GM12864 (cell line): ENCODE measurements at regions not wholly inside any gene's neighbourhood (a gene's known extent, or its start where the extent isn't known, plus 50 kb on each side); places are given as distances from the start of the nearest gene placed in this dataset.

ENCODE experiments used
- DNase-seq: peaks from one replicate; pipeline ENCODE4 v3.0.0-alpha.2; 2011; ENCODE audit warnings: low read depth
- H3K4me3 ChIP-seq: 2 replicates; pipeline ENCODE4 v1.5.1; 2011; ENCODE audit warnings: mild to moderate bottlenecking, low read depth, low read length, control low read depth
- CTCF ChIP-seq: IDR thresholded peaks from 2 replicates; pipeline ENCODE4 v1.5.1; 2011; ENCODE audit warnings: low read depth, mild to moderate bottlenecking, moderate library complexity, low read length, control low read depth, inconsistent platforms; ENCODE audit errors: missing control alignments

- TF ChIP-seq CTCF = no peak
- H3K4me3 ChIP-seq = no peak overlapping the region
- DNase-seq = no peak
Observed at GRCh38 chr16:51665436-51665998, 514.4 kb upstream of the SALL1 start.

DNA sequence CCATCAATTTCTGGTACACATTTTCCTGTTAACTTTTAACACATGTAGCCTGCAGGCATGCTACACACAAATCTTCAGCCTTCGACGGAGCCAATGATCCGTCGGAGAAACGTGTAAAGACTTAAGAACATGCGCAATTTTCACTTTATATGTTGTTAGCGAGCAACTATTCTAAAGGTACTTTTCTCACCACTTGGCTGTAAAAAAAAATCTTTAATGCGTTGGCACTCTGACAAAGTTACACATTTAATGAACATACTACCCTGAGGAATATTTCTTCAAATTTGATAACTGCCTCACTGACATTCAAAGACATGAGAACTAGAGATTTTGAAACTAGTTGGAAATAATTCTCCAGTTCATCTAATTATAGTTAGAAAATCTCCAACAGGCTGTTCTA, 507.5 kb upstream of the SALL1 start:
- no peak overlapping the region for H3K4me3 ChIP-seq
- TF ChIP-seq CTCF = no peak
- no peak for DNase-seq

DNA sequence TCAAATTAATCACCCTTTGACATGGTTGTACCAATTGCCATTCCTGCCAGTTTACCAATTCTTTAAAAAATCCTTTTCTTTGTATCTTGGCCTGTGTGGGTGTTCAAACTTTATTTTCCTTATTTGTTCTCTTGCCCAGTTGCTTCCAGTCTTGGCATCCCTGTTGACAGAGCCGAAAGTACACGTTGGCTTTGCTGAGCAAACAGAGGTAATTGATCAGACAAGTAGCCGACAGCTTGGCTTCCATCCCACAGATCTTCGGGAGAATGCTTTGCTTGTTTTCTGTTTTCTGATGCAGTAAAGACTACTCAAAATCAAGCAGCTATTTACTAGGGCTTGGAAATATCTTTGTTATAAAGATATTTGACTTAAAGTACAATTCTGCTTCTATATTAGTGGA, 506.8 kb upstream of the SALL1 start:
- no peak for DNase-seq
- no peak for TF ChIP-seq CTCF
- H3K4me3 ChIP-seq = no peak overlapping the region

DNA sequence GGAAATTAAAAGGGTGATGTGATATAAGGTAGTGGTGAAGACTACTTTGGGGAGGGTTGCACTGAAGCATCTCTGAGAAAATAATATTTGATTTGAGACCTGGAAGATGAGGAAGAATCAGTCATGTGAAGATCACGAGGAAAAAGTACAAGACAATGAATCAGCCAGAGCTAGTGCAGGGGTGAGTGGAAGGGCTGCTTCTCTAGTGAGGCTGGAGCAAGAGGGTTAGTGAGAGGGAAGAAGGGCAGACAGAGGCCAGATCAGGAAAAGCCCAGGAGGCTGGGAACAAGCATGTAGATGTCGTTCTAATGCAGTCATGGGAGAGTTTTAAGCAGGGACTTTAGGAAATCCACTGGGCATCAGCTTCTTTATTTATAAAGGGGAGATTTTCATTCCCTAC, 504.2 kb upstream of the SALL1 start:
- TF ChIP-seq CTCF = no peak

DNA sequence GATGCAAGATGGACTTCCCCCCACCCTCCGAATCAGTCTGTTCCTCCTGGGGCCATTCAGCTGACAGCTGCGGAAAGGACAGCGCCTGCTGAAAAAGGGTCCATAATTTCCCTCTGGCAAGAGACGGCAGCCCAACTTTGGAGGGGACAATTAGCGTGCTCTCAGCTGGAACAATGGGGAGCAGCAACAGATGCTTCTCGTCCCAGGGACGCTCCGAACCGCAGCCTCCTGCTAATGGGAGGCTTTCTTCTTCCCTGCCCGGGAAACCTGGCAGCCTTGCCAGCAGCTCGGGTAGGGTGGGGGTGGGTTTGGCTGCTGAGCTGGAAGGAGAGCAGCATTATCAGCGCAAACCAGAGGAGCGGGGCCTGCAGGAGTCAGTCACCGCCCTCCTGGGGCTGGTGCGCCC, 500.0 kb upstream of the SALL1 start:
- no peak overlapping the region for H3K4me3 ChIP-seq
- DNase-seq = no peak
- TF ChIP-seq CTCF = no peak

More for the DNA sequence above, 504.2 kb upstream of the SALL1 start:
- DNase-seq = no peak
- H3K4me3 ChIP-seq = no peak overlapping the region

DNA sequence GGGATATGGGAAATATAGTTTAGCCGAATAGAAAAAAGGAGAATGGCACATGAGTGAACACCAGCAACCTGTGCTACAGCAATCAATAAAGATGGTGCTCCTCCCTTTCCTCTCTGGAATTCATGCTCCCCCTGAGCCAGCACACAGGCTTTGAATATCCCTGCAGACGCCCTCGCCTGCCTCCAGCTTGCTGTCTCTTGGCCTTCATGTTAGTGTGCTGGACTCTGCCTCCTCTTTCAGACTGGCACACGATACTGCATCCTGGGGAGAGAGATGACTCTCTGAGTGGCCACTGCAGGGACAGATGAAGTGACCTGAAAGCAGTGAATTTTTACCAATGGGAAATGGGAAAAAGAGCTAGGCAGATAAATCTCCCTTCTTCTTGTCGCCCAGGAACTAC, 498.6 kb upstream of the SALL1 start:
- no peak overlapping the region for H3K4me3 ChIP-seq
- TF ChIP-seq CTCF = no peak
- no peak for DNase-seq

DNA sequence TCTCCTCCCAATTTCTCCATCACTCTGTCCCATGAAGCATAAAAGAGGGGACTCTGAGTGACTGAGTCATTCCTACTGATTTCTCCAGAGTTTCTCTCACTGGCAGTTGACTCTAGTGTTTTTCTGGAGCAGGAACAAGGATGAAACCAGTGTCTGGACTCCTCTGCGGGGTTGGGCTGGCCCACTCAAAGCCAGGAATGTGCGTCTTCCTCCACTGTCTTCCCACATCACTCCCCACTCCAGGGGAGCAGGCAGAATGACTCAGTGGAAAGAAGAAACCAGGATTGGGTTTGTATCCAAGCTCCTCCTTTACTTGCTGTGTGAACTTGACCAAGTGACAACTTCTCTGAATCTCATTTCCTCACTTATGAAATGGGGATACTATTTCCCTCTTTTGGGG, 497.5 kb upstream of the SALL1 start:
- DNase-seq = no peak
- no peak overlapping the region for H3K4me3 ChIP-seq
- TF ChIP-seq CTCF = no peak
